GM19395 (cell line): ENCODE measurements at regions not wholly inside any gene's neighbourhood (a gene's known extent, or its start where the extent isn't known, plus 50 kb on each side); places are given as distances from the start of the nearest gene placed in this dataset.
"Not testable (repeated sequence)": the region's sequence is repeated elsewhere in the genome, so short reads cannot be mapped to it uniquely, and the experiment has no call there.

ENCODE experiments used
- ATAC-seq: cut with Tn5 transposase; IDR thresholded peaks from one replicate; pipeline ENCODE4 v1.9.1; 2021; ENCODE audit warnings: mild to moderate bottlenecking, moderate library complexity; ENCODE audit not compliant: unreplicated experiment

- not testable (repeated sequence) for ATAC-seq
These were observed 133.6 kb downstream of the LAT start for GRCh38 chr16:29118301-29118957.

GRCh38 chr16:29117631-29118030, 132.8 kb downstream of the LAT start:
- ATAC-seq: no peak

GRCh38 chr16:29116980-29117379, 132.1 kb downstream of the LAT start:
- ATAC-seq: no peak

DNA sequence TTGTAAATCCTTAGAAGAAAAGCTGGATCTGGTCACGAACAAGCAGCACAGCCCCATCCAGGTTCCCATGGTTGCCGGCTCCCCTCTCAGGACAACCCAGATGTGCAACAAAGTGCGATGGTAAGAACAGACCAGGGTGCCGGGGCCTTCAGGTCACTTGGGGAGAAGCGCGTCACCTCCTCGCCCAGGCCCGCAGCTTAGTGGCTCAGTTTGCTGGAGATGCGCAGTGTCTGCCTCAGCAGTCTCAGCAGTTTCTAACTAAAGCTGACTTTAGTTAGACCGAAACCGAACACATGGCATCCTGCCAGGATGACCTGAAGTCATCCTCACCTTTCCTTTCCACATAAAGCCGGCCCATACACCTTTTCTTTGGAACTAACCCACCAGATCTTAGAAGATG, 131.4 kb downstream of the LAT start:
- ATAC-seq: not testable (repeated sequence)

- not testable (repeated sequence) for ATAC-seq
These were observed 130.9 kb downstream of the LAT start for GRCh38 chr16:29115802-29116141.

- not testable (repeated sequence) for ATAC-seq
These were observed 130.3 kb downstream of the LAT start for GRCh38 chr16:29114989-29115801.

GRCh38 chr16:29114574-29114973, 129.7 kb downstream of the LAT start:
- no peak for ATAC-seq

DNA sequence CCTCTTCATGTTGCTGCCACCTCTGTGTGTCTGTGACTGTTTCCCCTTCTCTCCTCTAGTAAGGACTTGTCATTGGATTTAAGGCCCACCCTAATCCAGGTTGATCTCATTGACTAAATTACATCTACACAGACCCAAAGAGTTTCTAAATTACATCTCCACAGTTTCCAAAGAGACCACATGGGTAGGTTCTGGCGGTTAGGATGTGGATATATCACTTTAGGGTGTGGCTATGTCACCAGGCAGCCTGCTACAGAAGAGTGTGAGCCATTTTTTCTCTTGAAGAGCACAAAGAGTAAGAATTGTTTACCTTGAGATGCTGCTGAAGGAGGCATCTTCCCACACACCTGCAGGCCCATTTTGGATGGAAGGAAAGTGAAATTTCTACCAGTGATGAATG, 128.6 kb downstream of the LAT start:
- not testable (repeated sequence) for ATAC-seq

- ATAC-seq: no peak
These were observed 128.0 kb downstream of the LAT start for GRCh38 chr16:29112755-29113347.

DNA sequence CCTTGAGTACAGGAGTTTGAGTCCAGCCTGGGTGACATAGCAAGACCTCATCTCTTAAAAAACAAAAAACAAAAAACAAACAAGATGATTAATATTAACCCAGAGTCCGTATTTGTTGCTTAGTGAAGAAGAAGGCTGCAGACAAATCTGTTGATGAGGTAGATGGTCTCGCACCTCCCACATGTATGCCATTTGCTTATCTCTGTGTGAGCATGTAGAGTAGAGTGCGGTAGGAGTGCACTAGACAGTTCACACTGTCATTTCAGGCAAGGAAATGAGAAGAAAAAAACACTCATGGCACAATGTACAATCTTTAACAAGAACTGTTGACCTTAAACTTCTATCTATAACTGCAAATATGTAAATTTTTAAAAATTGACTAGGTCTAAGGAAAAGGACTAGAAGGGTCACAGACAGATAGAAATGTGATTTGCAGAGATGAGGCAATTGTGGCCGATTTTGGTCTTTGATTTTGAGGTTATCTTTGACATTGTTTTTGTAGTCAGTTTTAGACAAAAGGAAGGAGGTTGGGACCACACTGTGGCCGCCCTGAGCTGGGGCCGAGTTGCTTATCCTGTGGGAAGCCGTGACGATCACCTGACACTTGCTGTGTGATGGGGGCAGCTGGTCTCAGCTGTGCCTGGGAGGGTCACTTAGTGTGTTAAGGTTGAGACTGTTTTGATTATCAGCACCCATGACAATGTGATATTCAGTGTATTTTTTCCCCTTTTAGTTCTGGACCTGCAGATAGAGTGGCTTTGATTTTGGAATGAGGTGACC, 127.2 kb downstream of the LAT start:
- not testable (repeated sequence) for ATAC-seq

DNA sequence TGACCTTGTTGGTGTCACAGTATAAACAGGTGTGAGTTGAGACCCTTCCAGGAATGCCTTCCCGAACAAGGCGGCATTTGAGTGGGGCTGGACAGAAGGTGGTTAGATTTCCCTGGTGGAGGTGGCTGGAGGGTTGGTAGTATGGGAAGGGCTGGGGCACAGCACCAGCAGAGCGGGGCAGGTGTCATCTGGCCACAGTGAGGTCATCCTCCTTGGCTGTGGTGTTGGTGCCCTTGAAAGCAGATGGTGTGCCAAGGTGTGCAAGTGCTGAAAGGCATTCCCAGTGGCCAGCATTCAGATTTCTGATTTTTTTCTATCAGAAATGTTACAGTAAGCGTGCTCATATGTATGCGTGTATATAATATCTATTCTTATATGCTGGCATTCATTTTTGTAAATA, 126.6 kb downstream of the LAT start:
- no peak for ATAC-seq

GRCh38 chr16:29108625-29109169, 123.8 kb downstream of the LAT start:
- not testable (repeated sequence) for ATAC-seq

- ATAC-seq: no peak
These were observed 122.4 kb downstream of the LAT start for GRCh38 chr16:29107299-29107698.

DNA sequence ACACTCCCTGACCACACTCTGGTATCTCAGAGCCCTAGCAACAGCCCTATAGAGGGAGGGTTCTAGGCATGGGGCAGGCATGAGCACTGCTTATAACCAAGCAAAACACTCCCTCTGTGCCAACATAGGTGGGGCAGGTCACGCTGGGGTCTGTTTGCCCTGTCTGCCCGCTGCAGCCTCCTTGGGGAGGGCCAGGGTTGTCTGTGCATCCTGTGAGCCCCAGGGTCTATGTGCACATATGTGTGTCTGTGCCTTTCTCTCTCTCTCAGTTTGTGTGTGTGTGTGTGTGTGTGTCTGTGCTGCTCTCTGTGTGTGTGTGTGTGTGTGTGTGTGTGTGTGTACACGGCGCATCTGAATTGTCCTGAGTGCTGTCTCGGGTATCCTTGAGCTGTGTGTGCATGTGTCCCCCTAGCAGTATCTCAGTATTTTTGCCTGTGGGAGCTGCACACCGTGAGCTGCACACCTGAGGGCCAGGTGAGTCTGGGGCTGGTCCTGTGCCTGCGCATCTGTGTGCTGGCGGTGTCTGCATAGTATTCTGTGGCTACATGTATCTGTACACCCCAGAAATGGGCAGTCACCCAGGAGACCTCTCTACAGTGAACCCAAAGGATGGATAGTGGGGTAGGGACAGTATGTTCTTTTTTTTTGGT, 121.5 kb downstream of the LAT start:
- ATAC-seq: not testable (repeated sequence)

DNA sequence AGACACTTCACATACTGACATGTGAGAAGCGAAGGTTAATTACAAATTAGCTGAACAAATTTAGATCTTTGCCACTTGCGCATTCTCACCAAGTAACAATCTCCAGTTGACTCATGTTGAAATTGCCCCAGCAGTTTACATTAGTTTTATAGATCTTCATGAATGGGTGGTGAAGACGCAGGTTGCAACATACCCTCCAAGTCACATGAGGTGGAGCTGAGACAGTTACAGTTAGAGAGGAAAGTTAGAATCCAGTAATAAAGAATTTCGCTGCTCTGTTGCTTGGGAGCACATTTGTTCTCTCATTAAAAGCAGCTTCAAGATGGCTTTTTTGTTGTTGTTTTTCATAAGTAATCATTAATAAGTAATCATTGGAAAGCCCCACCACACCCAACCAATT, 119.7 kb downstream of the LAT start:
- not testable (repeated sequence) for ATAC-seq

GRCh38 chr16:29097965-29098364, 113.1 kb downstream of the LAT start:
- not testable (repeated sequence) for ATAC-seq

DNA sequence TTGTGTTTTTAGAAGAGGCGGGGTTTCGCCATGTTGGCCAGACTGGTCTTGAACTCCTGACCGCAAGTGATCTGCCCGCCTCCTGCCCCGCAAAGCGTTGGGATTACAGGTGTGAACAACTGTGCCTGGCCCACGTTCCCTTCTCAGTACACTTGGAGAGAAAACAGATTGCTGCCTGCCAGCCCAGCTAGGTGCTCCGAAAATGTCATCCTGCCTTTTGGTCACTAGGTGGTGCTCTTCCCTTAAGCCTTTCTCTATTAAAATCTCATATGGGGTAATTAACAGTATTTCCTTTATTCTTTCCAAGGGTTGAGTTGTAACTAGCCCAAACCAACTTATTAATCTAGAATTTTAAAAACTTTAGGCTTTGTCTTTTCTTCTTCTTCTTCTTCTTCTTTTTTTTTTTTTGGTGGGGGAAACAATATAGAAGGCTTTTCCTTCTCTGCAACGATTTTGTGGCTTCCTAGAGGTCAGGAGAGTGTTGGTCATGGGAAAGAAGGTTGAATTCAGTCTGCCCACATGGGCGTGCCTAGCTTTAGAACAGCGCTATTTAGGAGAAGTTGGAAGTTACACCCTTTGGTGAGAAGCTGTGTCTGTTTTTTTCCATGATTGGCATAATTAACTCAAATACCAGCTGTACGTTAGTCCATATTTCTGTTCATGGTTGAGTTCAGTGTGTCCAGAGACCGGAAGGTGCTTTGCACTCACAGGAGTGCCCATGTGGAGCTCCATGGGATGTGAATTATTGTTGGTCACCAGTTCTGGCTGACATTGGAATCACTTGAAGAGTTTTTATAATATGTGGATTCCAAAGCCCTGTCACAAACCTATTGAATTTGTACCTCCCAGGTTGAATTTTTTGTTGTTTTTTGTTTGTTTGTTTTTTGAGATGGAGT, 110.1 kb downstream of the LAT start:
- not testable (repeated sequence) for ATAC-seq

GRCh38 chr16:29094325-29094724, 109.5 kb downstream of the LAT start:
- not testable (repeated sequence) for ATAC-seq

GRCh38 chr16:29089679-29090078, 104.8 kb downstream of the LAT start:
- not testable (repeated sequence) for ATAC-seq
